ENCODE measurements at regions not wholly inside any gene's neighbourhood (a gene's known extent, or its start where the extent isn't known, plus 50 kb on each side); places are given as distances from the start of the nearest gene placed in this dataset.

DNA sequence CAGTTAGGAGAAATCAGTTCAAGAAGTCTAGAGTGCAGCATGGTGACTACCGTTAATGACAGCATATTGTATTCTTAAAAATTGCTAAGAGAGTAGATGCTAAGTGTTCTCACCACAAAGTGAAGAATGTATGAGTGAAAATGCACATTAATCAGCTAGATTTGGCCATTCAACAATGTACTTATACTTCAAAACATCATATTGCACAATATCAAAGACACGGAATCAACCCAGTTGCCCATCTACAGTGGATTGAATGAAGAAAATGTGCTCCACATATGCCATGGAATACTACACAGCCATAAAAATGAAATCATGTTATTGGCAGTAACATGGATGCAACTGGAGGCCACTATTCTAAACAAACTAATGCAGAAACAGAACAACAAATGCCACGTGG lies 119.9 kb upstream of the NDN start:
- TF ChIP-seq GATA2 (IDR thresholded peaks at IDR 0.05; ENCODE audit: low read depth, low read length) (no peak), GATA3 (IDR thresholded peaks at IDR 0.05; ENCODE audit: low read depth, low read length) (no peak)

All from SH-SY5Y (cell line).